Astrocyte of the hippocampus (primary cell): ENCODE measurements at regions not wholly inside any gene's neighbourhood (a gene's known extent, or its start where the extent isn't known, plus 50 kb on each side); places are given as distances from the start of the nearest gene placed in this dataset.
A peak's percentile ranks its signal among the peaks of the same experiment; 100 is the strongest.
"Not testable (repeated sequence)": the region's sequence is repeated elsewhere in the genome, so short reads cannot be mapped to it uniquely, and the experiment has no call there.

Experiments used
- DNase-seq: peaks from one replicate; pipeline ENCODE4 v3.0.0; 2011; ENCODE audit warnings: low read depth, low spot score

DNA sequence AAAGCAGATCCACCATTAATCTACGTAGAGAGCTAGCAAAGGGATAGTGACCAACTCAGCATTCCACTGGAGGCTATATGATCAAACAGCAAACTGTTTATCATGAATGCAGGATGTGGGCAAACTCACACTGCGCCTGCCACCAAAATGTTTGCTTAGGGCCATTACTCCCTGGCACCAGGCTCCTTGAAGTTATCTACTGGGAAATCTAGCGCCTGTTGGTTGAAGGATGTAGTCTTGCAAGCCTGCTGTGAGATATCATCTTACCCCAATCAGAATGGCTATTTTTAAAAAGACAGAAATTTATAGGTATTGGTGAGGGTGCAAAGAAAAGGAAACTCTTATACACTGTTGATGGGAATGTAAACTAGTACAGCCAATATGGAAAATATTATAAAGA, 332.5 kb upstream of the RPS23 start:
- no peak for DNase-seq

DNA sequence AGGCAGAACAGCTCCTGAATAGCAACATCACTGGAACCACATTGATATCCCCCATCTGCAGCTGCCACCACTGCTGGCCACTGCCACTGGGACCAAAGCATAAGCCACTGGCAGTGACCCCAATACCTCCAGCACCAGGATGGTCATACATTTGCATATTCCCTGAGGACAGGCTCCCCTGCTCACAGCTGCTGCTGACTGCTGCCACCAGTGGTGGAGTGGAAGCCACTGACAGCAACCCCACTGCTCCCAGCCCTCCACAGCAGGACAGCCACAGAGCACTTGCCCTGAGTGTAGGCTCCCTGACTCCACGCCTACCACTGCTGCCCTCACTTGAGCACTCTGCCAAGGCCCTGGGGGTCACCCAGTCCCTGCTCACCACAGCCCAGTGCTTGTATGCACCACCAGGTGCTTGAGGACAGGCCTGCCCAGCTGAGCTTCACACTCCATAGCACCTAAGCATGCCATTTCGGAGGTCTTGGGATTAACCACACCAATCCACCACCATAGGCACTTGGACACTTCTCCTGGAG, 327.4 kb upstream of the RPS23 start:
- no peak for DNase-seq

DNA sequence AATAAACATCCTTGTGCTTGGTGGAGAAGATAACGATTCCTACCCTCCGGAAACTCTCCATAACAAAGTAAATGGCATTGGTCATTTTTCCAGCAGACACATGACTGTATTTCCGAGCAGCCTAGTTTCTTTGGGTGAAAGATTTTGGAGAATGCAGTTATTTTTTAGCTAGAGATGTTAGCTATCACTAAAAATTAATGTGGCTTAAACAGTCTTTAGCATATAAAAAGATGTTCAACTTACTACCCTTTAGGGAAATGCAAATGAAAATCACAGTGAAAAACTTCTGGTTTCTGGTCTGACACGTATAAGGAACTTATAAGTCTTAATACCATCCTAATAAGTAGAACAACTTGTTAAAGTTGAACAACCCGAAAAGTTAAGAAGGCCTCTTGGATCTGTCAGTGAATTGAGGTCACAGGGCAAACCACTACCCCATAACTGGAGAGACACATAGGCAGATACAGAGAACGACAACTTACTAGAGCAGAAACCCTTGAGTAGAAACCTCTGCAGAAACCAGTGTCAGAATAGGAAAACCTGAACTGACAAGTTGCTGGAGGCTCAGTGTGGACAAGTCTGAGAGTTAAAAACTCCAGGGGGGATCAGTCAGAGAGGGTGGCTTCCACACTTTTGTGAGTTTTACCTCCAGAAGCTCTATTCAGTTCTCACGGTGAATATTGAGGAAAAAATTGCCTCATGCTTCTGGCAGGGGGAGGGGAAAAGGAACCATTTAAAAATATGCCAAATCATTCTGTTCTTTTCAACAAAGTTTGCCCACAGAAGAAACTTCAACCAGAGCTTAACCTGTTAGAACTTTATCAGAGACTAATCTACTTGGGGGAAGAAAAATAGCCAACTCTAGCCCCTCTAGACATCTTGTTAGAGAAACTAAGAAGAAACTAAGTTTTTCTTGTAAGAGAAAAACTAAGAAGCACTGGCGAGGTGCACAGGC, 325.2 kb upstream of the RPS23 start:
- no peak for DNase-seq

DNA sequence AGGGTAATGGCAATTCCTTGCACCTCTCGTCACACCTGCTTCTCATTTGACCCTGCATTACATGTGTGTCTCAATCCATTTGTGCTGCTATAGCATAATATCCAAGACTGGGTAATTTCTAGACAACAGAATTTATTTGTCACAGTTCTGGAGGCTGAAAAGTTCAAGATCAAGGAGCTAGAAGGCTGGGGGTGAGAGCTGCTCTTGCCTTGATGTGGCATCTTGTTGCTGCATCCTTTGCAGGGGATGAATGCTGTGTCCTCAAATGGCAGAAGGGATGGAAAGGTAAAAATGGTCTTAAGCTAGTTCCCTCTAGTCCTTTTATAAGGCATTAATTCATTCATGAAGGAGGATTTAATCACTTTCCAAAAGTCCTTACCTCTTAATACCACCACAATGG, 323.7 kb upstream of the RPS23 start:
- DNase-seq, result no peak

DNA sequence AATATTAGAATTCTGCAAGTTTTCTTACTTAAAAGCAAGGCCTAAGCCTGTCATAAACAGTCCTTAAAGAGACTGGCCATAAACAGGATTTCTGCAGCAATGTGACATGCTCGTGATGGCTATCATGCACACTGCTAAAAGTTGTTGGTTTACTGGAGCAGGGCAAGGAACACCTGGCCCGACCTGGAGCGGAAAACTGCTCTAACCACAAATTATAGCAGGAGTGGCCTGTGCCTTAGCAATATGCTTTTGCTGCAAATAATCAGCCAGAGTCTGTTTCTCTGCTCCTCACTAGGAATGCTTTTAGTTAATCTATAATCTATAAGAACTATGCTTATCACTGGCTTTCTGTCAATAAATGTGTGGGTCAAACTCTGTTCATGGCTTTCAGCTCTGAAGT, 322.9 kb upstream of the RPS23 start:
- no peak for DNase-seq

DNA sequence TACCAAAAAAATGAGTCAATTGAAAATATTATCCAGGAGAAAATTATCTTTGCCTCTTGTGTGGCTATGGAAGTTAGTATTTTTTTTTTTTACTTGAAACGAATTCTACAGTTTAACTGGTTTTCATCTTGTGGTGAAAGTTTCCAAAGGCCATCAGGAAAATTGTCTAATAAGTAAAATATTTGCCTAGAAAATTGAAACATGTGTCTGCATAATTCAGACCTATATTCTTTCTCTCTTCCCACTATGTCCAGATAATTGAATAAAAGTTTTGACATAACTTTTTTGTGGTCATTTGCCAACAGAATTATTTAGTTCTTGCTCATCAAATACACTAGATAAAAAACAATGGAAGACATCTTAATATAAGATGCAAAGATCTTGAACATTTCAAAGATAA, 321.5 kb upstream of the RPS23 start:
- DNase-seq, result no peak

DNA sequence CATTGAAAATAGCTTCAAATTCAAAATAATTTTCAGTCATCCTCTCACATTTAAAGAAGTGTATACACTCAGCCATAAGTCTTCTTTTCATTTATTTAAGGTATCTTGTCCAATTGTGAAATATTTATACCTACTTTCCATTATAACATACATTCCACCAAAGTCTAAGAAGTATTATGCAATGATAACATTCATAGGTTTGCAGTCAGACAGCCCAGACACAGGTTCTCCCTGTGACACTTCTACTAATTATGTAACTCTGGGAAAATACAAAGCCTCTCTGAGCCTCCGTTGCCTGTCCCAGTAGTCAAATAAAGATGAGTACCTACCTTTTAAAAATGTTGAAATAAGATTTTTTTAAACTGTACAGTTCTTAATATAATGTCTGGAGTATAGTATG, 320.9 kb upstream of the RPS23 start:
- no peak for DNase-seq

DNA sequence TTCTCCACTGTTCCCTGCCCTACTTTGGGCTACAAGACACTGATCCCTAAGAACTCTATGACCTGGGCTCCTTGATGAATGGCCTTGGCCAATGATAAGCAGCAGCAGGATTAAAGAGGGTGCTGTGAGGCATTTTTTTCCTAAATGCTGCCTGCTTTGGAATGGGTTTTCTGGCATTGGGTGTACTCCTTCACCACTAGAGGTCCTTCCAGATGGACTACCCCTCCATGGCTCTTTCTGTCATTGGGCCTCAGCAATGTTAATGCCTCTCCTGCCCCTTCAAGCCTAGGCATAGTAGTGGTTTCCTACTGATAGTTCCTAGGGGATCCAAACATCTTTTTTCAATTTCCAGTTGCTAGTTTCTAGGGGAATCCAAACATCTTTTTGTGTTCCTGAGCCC, 319.3 kb upstream of the RPS23 start:
- DNase-seq, result no peak

DNA sequence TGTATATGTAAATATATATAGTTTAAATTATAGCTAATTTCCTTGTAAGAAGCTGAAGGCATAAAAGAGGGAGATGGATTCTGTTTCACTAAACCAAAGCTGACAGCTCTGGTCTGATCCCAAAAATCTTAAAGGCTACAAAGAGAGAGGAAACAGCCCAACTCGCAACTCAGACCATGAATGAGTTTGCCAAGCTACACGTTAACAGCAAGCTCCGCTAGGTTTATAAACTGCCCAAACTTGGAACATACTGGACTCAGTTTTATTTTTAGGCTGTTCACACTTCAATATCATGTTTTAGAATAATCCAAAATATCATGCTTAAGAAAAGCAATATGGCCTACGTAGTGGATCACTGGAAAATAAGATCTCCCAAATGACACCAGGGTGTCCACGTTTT, 318.3 kb upstream of the RPS23 start:
- no peak for DNase-seq

DNA sequence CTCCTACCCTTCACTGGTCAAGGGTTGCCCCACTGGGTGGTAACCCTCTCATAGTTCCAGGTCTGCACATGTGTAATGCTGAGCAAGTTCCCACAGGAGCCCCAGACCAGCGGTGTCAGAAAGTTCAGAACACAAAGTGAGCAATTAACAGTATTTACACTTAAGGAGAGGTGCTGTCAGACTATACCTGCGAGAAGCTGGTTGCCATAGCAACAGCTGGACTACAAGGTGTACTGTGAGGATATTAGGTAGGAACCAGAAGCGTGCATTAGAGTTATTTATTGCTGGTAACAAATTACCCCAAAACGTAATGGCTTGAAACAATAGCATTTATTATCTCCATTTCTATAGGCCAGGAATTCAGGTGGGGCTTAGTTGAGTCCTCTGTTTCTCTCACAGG, 317.0 kb upstream of the RPS23 start:
- no peak for DNase-seq

DNA sequence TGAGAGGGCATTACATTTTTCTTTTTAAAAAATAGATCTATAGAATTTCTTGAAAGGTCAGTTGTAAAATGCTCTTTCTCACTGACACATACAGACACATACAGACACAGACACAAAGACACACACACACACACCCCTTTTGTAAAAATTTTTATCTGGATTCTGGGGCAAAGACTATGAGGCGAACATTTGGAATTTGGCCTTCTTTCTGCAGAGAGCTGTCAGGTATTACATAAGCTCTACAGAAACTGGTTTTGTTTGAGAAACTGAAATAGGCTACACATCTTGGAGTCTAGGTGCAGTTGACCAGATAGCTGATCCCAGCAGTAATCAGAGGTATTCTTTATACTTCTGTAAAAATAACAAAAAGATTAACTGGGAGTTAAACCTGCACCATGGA, 315.9 kb upstream of the RPS23 start:
- DNase-seq, result peak; percentile 41

DNA sequence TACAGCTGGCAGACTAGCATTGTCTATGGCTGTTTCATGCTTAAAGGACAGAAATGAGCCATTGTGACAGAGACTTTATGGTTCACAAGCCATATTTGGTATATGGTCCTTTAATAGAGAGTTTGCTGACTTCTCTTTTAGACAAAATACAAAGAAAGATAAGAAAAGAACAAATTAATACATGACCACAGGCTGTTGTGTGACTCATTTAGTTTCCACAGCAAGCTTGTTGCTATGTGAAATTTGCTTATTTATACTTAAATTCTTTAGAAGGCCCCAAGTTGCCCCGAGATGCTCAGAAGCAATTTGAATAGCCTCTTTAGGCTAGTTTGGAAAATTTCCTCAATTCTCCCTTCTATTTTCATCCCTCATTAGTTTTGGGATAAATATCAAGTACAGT, 315.3 kb upstream of the RPS23 start:
- DNase-seq, result peak; percentile 71

DNA sequence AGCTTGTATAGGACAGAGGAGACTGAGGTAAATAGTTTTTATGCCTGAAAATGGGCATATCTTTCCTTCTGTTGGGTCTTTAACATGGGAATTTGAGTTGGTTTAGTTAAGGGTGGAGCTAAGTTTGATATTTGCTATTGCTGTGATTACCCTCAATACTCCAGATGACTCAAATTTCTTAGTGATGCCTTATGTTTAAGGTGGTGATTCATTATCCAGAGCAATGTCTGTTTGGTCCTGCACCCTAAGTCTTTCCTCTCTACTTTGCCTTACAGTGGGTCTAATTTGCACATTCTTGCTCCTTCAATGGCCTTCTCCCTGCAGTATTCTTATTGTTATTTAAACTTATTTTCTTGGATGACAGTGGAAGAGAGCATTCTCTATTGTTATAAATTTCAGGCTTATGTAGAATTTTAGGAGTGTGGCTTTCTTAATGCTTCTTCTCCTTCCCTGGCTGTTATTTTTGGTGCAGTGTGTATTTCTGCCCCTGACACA, 312.9 kb upstream of the RPS23 start:
- DNase-seq, result no peak

DNA sequence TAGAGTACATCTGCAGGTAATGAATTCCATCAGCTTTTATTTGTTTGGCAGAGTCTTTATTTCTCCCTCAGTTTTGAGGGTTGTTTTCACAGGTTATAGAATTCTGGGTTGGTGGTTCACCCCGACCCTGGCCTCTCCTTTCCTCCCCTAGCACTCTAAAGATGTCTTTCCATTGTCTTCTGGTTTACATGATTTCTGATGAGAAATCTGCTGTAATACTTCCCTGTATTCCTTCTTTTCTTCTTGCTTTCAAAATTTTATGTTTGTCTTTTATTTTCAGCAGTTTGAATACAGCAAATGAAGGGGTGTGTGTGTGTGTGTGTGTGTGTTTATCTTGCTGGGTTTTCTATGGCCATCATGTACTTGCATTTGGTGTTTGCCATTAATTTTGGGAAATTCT, 312.0 kb upstream of the RPS23 start:
- no peak for DNase-seq

DNA sequence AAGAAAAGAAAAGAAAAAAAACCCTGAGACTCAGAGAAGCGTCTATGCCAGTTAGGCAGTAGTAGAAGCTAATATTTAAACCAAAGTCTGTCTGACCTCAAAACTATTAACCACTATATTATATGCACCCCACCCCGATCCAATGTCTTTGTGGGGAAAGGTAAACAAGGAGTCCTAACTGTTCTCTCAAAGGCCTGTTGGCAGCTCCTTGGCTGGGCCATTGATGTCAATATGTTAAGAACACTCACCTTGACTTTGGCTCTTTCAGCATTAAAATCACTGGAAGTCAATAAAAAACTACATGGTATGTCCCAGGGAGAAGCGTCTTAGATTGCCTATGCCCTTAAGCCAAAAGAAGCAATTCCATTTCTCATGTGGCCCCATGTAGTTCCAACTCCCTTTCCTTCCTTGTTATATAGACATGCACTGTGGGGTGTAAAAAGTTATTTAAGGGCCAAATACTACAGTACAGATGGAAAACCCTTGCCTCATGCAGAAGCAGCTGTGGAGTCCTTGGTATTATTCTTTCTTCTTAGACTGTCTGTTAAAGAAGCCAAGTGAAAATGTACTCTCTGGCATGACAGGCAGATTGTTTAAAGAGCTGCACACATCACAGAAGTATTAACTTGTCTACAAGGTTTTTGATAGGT, 308.6 kb upstream of the RPS23 start:
- no peak for DNase-seq

DNA sequence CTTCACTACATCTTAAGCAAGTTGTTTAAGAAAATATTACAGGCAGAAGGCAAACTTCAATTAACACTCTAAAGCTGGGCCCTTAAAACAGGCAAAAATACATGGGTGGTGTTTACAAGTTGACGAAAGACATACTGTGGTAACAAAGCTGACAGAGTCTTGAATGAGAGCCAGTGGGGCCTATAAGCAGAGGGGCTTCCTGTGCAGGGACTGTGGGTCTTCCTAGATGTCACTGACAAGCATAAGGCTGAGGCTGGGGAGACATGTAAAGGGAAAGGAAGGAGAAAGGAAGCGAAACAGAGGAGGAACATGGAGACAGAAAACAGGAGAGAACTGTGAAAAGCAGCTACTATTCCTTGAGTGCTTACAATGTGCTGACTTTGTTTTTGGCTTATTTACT, 308.0 kb upstream of the RPS23 start:
- DNase-seq, result no peak

DNA sequence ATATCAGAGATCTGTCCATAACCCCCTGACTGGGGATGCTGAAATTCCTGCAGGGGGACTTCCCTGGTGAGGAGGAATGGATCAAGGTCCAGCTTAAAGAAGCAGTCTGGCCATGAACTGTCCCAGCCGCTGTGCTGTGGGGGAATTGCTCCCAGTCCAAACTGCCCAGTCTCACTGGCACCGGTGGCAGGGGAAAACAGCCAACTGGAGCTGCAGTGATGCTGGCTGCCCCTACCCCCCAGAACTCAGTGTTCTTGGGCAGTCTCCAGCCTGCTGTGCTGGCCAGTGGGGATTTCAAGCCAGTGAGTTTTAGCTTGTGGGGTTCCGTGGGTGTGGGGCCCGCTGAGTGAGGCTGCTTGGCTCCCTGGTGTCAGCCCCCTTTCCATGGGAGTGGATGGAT, 306.5 kb upstream of the RPS23 start:
- DNase-seq, result no peak

DNA sequence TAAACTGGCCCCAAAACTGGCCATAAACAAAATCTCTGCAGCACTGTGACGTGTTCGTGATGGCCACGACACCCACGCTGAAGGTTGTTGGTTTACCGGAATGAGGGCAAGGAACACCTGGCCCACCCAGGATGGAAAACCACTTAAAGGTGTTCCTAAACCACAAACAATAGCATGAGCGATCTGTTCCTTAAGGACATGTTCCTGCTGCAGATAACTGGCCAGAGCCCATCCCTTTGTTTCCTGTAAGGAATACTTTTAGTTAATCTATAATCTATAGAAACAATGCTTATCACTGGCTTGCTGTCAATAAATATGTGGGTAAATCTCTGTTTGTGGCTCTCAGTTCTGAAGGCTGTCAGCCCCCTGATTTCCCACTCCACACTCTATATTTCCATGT, 305.2 kb upstream of the RPS23 start:
- DNase-seq, result not testable (repeated sequence)

DNA sequence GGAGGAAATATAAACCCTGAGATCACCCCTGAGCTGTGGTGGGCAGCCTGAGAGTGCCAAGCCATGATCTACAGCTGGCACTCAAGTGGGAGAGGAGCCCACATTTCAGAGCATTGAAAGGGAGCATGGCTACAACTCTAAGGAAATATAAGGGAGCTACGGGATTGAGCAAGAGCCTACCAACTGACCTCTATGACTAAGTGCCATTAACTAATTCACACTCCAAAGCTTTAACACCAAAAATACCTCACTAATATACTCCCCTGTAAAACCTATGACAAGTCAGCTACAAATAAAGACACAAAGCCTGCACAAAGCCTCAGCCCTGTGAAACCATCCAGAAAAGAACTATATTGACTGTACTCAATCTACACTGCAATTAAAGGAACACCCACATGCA, 286.8 kb upstream of the RPS23 start:
- no peak for DNase-seq

DNA sequence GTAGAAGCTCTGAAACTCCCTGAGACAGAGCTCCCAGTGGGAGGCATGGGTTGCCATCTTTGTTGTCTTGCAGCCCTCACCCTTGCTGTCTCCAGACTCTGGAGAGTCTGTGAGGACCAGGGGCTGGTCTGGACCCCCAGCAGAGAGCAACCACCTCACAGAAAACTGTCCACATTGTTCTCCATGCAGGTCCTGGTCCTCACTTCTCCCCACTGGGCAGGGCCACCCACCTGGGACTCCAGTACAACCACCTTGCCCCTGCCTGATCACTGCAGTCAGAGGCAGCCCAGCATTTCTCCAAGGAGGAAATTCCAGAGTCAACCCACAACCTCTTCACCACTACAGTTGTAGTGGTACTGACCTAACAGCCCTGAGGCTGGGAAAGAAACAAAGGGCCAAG, 285.6 kb upstream of the RPS23 start:
- no peak for DNase-seq

DNA sequence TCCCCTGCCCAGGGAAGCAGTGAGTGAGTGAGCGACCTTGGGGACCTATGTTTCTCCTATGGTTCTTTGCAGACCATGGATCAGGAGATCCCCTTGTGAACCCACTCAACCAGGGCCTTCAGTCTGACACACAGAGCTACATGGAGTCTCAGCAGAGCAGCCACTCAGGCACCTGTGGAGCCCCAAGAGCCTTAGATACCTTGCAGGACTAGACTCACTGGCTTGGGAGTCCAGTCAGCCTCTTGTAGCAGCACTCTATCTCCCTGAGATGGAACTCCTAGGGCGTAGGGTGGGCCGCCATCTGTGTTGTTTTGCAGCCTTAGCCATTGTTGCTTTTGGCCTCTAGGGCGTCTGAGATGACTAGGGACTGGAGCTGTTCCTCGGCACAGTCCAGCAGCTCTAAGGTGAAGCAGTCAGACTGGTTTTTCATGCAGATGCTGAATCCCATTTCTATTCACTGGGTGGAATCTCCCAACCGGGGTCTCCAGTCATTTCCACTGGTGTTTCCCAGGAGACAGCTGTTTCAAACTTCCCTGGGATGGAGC, 284.6 kb upstream of the RPS23 start:
- DNase-seq, result no peak

DNA sequence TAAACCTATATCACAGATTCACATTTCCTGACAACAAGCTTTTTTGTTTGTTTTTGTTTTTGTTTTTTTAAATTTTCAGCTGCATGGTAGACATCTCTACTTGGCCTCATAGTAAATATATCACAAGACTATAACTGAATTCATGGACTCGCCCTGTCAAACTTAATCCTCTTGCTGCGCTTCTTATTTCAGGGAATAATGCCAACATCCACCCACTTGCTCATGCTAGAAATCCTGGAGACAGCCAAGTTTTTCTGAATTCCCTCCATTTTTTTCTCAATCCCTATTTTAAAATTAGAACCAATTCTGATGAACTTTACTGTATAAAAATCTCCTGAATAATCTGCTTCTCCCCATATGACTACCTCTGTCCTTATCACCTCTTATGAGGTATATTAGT, 283.6 kb upstream of the RPS23 start:
- DNase-seq, result peak; percentile 20

DNA sequence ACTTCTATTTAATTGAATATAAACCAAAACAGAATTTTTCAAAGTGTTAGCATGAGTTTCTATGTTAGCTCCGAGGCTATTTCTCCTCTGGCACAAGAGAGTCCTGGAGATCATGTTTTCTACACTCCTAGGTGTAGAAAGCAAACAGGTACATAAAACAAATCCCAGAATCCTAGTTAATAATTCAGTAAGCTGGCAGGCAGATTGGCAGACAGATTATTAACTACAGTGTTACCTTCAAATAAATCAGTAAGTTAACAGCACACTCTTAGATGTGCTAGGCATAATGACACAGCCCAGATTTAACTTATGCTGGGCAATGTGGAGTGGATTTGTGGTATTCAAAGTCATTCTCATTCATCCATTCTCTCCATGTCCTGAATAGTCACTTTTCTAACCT, 282.8 kb upstream of the RPS23 start:
- DNase-seq, result no peak
